ENCODE measurements at regions not wholly inside any gene's neighbourhood (a gene's known extent, or its start where the extent isn't known, plus 50 kb on each side); places are given as distances from the start of the nearest gene placed in this dataset.

GRCh38 chr20:57102566-57102965 is 163.9 kb downstream of the BMP7 start:
- DNase-seq (ENCODE audit: low read depth, low spot score) (no peak), ATAC-seq (no peak)
- BruUV-seq (replicated peaks), result no TSS peak
- CTCF ChIA-PET, result interaction anchor here (1.6 kb wide), 1 partner anchor 11 kb away, joined by 4 read pairs; no protein-coding TSS in a partner anchor
- RAD21 ChIA-PET (ENCODE audit: low non-redundant PET in 1 of 2, low total read pairs in 2 of 2, uncharacterized antibody in 2 of 2, unreplicated experiment in 2 of 2), result no interaction called here
- Histone ChIP-seq H3K9me2 (ENCODE audit: insufficient read depth) (no peaks in the 10 kb centered on the region), H3K9me3 (ENCODE audit: control insufficient read depth in 1 of 2, insufficient read depth in 1 of 2, low read depth in 1 of 2, low read length in 2 of 2) (peaks cover 0 to 3% of the 10 kb centered on the region in 2 experiments; a peak in 1 of 4 replicates), H3K4me2 (ENCODE audit: low read length) (no peak overlapping the region), H3K36me3 (ENCODE audit: control insufficient read depth in 1 of 2, insufficient read depth in 2 of 2, low read length in 2 of 2) (no peaks in the 10 kb centered on the region), H3K4me1 (ENCODE audit: control insufficient read depth in 1 of 2, insufficient read depth in 2 of 2, low read length in 2 of 2) (peaks cover 0 to 6% of the 10 kb centered on the region in 2 experiments; a peak in 1 of 4 replicates), H2AFZ (ENCODE audit: low read depth, low read length, poor library complexity, severe bottlenecking) (no peak overlapping the region), H3K79me2 (ENCODE audit: insufficient read depth, low read length) (no peaks in the 10 kb centered on the region), H3K4me3 (replicated peaks in 1 of 2; ENCODE audit: low read depth in 1 of 2, low read length in 2 of 2) (no peak overlapping the region), H3K9ac (ENCODE audit: low read length) (no peak overlapping the region), H4K20me1 (ENCODE audit: insufficient read depth) (no peaks in the 10 kb centered on the region), H3K27ac (ENCODE audit: low read depth, low read length) (no peak overlapping the region), H3K27me3 (ENCODE audit: insufficient read depth, low read length) (no peaks in the 10 kb centered on the region)
- POLR2A ChIA-PET, result no interaction called here
- TF ChIP-seq SRF (IDR thresholded peaks at IDR 0.05; ENCODE audit: low read depth) (no peak), JUND (IDR thresholded peaks at IDR 0.05) (no peak), POLR2AphosphoS5 (IDR thresholded peaks at IDR 0.05; ENCODE audit: low read depth, low read length) (no peak), SIN3A (IDR thresholded peaks at IDR 0.05; ENCODE audit: low read depth) (no peak), RAD21 (IDR thresholded peaks at IDR 0.05; ENCODE audit: low read depth) (no peak), YY1 (IDR thresholded peaks at IDR 0.05; ENCODE audit: extremely low read depth, insufficient replicate concordance, low read depth, low read length) (no peak), EZH2 (IDR thresholded peaks at IDR 0.05) (no peak), ELF1 (IDR thresholded peaks at IDR 0.05; ENCODE audit: borderline replicate concordance, low read depth) (no peak), ZFX (IDR thresholded peaks at IDR 0.05) (no peak)
- TF ChIP-seq, protein P1, sequence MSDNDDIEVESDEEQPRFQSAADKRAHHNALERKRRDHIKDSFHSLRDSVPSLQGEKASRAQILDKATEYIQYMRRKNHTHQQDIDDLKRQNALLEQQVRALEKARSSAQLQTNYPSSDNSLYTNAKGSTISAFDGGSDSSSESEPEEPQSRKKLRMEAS (IDR thresholded peaks at IDR 0.05), result no peak
- TF ChIP-seq, protein P2, sequence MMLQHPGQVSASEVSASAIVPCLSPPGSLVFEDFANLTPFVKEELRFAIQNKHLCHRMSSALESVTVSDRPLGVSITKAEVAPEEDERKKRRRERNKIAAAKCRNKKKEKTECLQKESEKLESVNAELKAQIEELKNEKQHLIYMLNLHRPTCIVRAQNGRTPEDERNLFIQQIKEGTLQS (IDR thresholded peaks at IDR 0.05), result no peak
- TF ChIP-seq, protein P3, sequence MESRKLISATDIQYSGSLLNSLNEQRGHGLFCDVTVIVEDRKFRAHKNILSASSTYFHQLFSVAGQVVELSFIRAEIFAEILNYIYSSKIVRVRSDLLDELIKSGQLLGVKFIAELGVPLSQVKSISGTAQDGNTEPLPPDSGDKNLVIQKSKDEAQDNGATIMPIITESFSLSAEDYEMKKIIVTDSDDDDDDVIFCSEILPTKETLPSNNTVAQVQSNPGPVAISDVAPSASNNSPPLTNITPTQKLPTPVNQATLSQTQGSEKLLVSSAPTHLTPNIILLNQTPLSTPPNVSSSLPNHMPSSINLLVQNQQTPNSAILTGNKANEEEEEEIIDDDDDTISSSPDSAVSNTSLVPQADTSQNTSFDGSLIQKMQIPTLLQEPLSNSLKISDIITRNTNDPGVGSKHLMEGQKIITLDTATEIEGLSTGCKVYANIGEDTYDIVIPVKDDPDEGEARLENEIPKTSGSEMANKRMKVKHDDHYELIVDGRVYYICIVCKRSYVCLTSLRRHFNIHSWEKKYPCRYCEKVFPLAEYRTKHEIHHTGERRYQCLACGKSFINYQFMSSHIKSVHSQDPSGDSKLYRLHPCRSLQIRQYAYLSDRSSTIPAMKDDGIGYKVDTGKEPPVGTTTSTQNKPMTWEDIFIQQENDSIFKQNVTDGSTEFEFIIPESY (IDR thresholded peaks at IDR 0.05; ENCODE audit: extremely low read depth, insufficient replicate concordance, low read length), result no peak
- TF ChIP-seq, protein P4, sequence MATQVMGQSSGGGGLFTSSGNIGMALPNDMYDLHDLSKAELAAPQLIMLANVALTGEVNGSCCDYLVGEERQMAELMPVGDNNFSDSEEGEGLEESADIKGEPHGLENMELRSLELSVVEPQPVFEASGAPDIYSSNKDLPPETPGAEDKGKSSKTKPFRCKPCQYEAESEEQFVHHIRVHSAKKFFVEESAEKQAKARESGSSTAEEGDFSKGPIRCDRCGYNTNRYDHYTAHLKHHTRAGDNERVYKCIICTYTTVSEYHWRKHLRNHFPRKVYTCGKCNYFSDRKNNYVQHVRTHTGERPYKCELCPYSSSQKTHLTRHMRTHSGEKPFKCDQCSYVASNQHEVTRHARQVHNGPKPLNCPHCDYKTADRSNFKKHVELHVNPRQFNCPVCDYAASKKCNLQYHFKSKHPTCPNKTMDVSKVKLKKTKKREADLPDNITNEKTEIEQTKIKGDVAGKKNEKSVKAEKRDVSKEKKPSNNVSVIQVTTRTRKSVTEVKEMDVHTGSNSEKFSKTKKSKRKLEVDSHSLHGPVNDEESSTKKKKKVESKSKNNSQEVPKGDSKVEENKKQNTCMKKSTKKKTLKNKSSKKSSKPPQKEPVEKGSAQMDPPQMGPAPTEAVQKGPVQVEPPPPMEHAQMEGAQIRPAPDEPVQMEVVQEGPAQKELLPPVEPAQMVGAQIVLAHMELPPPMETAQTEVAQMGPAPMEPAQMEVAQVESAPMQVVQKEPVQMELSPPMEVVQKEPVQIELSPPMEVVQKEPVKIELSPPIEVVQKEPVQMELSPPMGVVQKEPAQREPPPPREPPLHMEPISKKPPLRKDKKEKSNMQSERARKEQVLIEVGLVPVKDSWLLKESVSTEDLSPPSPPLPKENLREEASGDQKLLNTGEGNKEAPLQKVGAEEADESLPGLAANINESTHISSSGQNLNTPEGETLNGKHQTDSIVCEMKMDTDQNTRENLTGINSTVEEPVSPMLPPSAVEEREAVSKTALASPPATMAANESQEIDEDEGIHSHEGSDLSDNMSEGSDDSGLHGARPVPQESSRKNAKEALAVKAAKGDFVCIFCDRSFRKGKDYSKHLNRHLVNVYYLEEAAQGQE (IDR thresholded peaks at IDR 0.05; ENCODE audit: low read depth), result no peak
- intact Hi-C loops (cut with micrococcal nuclease), result no loop called here
